ENCODE measurements at regions not wholly inside any gene's neighbourhood (a gene's known extent, or its start where the extent isn't known, plus 50 kb on each side); places are given as distances from the start of the nearest gene placed in this dataset.

GRCh38 chr4:37741564-37741963, 55.4 kb upstream of the RELL1 start:
- no peak for DNase-seq (ENCODE audit: low read depth)
- TF ChIP-seq CTCF (IDR thresholded peaks at IDR 0.05; ENCODE audit: insufficient read depth, low read depth, low read length) = no peak
- H3K4me3 ChIP-seq (ENCODE audit: low read depth, low read length) = no peak overlapping the region

DNA sequence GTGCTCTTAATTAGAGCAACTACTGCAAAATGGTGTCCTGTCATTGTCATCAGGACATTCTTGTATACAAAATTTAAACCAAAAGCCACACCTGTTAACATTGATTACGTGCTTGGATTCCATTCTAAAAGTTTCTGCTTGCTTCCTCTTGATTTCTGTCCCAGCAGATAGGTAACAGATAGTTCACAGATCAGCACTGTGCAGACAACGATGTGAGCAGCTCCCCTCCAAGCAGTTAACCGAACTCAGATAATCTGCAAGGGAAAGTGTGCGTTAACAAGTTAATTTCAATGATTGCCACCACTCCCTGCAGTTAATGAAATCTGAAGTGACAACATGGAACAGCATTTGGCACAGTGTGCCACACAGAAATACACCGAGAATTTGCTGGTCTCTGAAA, 54.4 kb upstream of the RELL1 start:
- no peak for TF ChIP-seq CTCF (IDR thresholded peaks at IDR 0.05; ENCODE audit: insufficient read depth, low read depth, low read length)
- no peak overlapping the region for H3K4me3 ChIP-seq (ENCODE audit: low read depth, low read length)
- DNase-seq (ENCODE audit: low read depth) = no peak

GRCh38 chr4:37737466-37737865, 51.3 kb upstream of the RELL1 start:
- DNase-seq (ENCODE audit: low read depth) = peak; percentile 29
- H3K4me3 ChIP-seq (ENCODE audit: low read depth, low read length) = no peak overlapping the region
- TF ChIP-seq CTCF (IDR thresholded peaks at IDR 0.05; ENCODE audit: insufficient read depth, low read depth, low read length) = no peak

Data from fibroblast of villous mesenchyme (primary cell).